Islet of Langerhans (tissue), 1 donor: ENCODE measurements at regions not wholly inside any gene's neighbourhood (a gene's known extent, or its start where the extent isn't known, plus 50 kb on each side); places are given as distances from the start of the nearest gene placed in this dataset.
"Not testable (repeated sequence)": the region's sequence is repeated elsewhere in the genome, so short reads cannot be mapped to it uniquely, and the experiment has no call there.

Source experiments
- FAIRE-seq: peaks from one replicate; lab custom pipeline; 2011; peaks lifted over from hg19 to GRCh38; lab: Jason Lieb, UNC

DNA sequence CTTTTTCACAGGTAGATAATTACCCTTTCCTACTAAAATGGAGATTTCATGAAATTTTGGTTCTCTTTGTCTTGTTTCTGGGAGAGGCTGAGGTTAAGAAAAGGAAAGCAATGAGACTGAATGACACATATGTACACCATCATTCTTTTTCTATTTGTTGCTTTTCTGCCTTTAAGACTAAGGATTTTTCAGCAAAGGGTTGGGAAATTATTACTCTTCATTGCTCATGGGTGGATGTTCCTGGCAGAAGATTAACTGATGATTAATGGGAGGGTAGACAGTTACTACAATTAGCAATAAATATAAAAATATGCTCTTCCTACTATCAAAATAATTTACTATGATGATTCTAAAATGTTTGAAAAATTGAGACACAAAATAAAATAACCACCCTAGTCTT, 316.5 kb upstream of the USP24 start:
- no peak for FAIRE-seq

DNA sequence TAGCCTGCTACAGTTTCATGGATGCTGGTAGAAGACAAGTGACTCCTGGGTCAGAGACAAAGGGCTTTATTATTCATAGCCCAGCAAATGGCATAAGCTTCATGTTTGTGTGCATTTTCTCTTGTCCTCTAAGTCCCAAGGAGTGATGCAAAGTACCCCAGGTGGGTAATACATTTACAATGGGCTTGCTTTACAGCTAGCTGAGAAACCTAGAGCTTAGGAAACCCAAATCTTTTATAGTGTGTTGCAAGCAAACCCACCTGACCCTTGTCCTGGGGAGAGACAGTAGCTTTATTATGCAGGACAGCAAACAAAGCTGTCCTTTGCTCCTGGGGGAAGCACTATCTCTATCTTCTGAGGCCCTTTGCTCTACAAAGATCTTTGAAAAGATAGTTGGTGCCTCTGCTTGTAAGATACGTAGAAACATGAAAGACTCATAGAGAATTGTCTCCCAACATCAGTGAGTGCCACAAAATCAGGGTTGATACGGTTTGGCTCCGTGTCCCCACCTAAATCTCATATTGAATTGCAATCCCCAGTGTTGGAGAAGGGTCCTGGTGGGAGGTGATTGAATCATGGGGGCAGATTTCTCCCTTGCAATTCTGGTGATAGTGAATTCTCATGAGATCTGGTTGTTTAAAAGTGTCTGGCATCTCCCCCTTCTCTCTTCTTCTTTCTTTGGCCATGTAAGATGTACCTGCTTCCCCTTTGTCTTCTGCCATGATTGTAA, 315.8 kb upstream of the USP24 start:
- FAIRE-seq, result no peak

DNA sequence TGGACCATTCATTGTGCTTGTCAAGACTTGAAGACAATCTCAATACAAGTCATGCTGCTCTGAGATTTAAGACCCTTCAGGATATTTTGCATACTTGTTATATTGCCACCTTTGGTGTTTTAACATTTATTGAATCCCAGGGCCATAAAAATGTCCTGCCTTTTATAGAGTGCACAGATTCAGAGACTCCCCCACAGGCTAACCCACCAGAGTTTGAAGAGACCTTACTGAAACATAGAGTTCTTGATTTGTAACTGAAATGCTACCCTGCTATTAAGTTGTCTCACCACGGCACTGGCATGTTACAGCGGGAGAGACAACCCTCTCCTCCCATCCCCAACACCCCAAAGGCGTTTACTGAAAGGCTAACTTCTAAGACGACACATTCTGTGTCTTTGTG, 313.9 kb upstream of the USP24 start:
- FAIRE-seq, result no peak

DNA sequence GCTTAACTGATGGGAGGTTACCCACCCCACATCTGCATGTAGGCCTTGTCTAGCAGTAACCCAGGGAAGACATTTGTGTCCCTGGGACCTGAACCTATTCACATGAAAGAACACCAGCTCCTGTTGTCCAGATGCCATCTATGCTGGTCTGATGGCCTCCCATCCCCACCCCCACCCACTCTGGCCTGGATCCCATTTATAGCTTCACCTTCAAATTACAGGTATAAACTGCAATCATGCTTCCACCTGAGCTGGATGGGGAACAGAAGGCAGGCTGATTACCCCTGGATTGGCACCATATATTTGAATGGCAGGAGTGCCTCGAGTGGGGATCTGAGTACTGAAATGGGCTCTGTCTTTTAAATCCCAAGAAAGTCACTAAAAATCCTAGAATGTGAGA, 312.7 kb upstream of the USP24 start:
- no peak for FAIRE-seq

DNA sequence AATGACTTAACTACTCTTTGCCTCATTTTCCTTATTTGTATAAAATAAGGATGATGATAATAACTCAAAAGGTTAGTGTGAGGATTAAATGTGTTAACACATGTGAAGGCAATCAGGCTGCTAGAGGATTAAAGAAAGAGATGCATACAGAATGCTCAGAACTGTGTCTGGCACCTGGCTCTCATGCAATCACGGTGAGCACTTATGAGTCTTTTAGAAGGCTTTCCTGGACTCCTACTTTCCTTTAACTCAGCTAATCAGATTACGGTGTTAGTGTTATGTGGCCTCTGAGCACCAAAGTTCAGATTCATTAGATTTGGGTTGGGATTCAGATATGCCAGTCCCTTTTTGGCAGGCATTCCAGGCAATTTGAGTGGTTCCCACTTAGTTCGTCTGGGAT, 311.6 kb upstream of the USP24 start:
- FAIRE-seq, result no peak

DNA sequence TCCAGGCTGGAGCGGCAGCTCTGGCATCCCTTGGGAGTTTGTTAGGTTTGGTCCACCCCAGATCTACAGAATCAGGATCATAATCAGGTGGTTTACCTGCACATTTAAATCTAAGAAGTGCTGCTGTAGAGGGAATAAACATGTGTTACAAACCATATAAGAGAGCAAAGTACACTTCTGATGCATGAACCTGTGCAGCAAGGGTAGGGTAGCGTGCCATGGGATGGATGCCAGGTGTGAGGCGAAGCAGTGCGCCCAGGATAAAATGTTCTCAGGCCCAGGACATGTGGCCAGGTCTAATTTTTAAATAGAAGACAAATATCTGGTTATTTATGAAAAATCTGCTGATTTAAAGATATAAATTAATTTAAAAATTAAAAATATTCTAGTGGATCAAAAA, 308.8 kb upstream of the USP24 start:
- no peak for FAIRE-seq

DNA sequence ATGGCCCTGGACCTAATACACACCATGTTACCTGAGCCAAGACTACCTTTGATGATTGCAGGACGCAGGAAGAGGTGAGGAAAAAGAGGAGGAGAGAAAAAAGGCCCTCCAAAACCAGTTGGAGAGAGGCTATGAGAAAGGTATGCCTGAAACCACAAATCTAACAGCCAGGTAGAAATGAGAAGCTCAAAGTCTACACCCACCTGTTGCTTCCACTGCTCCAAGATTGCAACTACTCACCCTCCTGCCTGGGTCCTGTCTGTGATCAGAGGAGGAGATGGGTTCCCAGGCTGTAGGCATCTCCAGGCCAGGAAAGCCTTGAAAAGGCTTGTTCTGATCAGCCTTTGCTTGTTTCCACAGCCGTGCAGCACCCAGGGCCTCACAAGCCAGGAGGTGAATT, 307.8 kb upstream of the USP24 start:
- FAIRE-seq, result no peak

DNA sequence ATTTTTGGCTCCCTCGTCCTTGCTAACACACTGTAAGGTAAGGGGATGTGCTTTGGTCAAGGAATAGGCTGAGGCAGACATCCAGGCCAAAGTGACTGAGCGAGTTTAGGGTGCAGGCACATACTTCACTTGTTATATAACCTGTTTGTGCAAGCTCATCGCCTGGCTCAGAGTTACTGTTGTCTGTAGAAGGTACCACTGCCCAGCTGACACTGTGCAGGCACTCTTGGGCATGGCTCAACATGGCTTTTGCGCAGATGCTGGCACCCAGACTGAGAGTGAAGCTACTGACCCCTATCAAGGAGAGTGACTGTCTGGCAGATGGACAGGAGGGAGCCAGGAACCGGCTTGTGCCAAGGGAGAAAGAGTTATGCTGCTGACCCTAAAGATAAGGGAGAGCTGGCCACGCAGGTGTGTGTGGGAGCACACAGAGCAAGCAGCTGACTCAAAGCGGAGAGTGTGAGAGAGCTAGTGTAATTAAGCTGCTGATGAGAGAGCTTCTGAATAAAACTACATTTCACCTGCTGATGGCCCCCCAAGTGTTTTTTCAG, 307.3 kb upstream of the USP24 start:
- FAIRE-seq, result no peak

DNA sequence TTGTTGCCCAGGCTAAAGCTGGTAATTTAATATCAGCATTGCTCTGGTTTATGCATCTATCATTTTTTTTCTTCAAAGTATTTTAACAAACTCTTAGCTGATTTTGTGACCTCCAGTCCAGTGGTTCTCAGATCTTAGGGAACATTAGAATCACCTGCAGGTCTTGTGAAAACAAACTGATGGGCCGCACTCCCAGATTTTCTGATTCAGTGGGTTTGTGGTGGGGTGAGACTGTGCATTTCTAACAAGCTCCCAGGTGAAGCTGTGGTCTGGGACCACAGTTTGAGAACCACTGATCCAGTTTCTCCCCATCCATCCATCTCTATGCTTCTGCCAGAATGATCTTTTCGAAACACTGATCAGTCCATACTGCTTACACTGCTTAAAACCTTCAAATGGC, 305.7 kb upstream of the USP24 start:
- no peak for FAIRE-seq

DNA sequence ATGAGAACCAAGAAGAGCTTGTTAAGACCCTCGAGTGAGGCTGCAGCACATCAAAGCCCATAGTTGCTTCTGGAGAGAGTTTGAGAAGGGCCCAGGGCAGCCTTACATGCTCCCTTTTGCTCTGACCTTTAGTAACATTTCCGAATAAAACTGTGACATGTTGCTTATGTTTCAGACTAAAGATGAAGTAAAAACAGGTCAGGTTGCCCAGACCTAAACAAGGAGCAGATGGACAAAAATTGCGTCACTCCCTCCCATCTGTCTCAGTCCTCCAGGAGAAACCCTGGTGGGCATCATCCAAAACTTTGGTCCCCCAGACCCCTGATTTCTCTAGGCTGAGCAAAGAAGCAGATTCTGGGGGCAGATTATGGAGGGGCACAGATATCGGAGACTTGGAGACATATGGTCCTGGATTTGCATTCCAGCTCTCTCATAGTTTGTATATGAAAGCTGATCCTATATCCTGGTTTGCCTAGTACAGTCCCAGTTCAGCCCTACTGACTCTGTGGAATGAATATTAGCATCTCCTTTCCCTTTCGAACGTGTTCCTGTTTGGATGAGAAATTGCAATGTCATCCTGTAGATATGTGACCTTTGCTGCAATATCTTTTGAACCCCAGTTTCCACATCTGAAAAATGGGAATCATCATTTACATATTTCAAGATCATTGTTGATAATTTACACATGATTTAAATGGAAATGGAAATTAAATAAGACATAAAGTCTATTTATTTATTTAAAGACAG, 304.9 kb upstream of the USP24 start:
- no peak for FAIRE-seq

DNA sequence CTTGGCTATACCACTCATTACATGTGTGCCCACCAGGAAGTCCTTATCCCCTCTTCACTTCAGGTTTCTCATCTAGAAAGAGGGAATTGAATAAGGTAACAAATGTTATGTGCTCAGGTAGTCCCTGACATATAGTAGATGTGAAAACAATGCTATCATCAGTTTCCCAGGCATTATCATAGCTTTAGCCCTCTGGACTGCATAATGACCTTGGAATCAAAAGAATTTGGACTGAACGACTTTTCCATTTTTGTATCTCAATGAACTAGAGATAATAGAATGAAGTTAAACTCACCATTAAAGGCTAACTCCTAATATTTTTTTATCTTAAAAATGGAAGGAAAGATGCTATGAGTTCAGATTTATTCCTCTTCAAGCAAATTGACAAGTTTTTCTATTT, 304.1 kb upstream of the USP24 start:
- no peak for FAIRE-seq

DNA sequence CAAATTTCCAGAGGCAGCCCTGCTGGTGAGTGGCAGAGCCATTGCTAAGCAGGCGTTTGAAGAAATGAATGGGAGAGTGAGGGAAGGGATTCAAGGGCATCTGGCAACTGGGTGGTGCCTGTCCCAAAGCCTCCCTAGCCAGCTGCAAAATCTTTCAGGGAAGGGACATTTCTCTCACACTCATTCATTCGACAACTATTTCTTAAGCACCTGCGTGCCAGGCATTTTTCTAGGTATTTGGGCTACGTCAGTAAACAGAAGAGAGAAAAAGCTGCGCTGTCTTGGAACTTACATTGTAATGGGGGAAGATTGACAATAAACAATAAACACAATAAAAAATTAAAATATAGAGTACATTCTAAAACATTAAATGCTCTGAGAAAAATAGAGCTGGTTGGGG, 301.9 kb upstream of the USP24 start:
- no peak for FAIRE-seq

DNA sequence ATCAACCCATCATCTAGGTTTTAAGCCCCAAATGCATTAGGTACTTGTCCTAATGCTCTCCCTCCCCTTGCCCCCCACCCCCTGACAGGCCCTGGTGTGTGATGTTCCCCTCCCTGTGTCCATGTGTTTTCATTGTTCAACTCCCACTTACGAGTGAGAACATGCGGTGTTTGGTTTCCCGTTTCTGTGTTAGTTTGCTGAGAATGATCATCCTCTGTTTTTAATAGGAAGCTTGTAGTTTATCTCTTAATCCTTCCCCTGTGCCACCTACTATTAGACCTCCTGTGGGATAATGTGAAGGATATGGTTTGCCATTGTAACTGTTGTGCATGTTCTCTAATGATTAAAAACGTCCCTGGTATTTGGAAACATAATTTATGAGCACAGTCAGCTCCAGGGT, 299.4 kb upstream of the USP24 start:
- FAIRE-seq, result not testable (repeated sequence)

DNA sequence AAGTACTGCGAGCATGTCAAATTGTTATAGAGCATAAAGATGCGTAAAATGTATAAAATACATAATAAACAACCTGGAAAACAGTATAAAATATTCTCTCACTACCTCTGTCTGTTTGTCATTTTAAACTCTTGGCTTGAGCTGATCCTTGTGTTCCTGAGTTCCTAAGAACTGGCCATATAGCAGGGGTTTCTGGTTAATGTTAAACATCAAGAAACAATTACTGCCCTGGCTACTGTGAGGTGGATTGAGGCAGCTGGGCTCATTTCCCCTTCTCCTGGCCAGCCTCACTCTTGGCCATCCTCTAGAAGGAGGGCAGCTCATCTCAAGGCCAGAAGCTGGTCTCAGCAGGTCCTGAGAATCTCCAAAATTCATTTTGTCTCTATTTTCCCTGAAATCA, 297.3 kb upstream of the USP24 start:
- no peak for FAIRE-seq

DNA sequence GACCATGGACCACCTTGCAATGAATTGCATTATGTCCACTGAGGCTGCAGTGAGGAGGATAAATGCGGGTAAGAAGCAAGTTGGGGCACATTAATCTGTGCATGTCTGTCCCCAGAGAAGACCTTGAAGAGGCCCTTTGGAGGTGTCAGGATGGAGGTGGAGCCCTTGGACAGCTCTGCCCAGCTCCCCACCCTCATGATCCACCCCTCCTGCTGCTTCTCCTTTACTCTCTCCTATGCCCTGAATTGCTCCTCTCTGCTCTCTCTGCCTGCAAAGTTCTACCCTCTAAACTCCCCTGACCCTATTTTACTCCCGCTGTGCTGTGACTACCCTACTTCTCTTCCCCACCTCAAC, 292.4 kb upstream of the USP24 start:
- FAIRE-seq, result no peak

DNA sequence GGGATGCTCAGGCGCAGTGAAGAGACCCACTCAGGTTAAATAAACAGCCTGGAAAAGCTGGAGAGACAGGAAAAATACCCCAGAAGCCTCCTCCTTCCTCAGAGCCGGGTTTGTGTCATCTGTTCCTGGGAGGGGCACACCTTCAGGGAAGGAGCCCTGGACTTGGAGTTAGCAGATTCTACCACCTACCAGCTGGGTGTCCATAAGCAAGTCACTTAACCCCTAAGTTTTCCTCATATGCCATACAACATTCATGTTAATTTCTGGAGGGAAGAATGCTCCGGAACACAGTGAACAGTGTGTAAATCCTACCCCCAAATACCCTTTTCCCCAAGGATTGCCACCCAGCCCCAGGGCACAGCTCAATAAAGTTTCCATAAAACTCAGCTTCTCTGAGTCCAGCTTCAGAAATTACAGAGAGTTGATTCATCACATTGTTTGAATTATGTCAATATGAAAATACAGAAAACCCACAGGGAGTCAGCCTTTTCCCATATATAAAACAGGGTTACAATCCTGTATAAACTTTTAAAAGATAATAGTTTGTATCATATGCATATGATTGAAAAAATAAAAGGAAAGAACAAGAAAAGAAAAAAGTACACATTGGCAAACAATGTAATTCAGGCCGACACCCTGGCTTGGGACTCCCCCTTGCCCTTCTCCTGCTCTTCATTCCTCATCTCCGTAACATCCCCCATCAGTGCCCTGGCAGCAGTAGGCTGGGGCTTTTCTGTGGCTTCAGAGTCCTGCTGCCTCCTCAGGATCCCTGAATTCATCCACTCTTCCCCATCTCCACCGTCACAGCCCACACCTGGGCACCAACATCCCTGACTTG, 291.8 kb upstream of the USP24 start:
- FAIRE-seq, result no peak

DNA sequence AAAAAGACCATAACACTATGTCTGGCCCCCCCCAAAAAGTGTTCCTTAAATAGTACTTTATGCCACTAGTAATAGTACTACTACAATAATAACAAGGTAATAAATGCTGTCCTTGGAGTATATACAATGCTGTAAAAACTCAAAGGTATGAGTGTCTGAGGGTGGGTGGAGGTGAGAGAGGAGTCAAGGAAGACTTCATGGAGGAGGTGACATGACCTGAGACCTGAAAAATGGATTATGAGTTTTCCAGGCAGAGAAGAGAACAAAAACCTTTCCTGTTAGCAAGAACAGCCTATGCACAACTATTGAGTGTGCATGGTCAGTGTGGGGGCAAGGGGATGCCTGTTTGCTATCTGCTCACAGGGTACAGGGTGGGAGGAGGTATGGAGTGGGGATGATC, 290.2 kb upstream of the USP24 start:
- FAIRE-seq, result no peak

DNA sequence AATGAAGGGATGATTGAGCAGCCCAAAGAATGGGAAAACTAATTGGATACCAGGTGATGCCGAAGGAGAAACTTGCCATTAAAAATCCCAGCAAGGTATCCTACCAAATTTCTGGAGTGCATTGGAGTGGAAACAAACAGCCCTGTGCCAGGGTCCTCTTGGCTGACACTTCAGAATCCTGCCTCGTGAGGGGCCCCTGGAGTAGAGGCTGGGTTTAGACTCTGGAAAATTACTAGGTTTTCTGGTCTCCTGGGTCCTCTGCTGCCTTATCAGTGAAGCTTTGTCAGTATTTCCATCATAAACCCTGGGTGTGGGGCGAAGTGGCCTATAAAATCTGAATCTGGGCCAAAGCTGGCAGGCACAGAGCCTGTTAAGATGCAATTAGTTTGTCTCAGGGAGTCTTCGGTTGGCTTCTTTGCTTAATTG, 289.2 kb upstream of the USP24 start:
- FAIRE-seq, result no peak

DNA sequence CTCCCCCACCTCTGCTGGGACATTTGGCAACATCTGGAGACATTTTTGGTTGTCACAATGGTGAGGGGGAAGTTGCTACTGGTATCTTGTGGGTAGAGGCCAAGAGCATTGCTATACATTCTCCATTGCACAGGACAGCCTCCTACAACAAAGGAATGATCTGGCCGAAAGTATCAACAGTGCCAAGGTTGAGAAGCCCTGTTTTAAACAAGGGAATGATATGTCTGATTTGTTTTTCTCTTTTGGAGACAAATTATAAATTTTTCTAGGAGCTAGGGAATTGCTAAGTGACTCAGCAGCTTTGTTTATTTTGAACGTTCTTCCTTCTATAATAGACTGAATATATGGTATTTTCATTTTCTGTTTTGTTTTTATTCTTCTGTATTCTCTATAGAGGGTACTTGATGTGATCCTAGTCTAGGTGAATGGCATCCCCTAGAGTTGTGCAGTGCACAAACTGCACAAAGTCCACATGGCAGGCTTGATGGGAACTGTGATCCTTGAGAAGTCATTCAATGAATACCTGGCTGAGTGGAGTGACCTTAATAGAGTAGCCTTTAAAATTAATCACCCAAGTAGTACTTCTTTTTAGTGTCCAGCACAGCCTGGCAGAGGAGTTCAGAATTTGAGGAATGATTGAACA, 288.6 kb upstream of the USP24 start:
- FAIRE-seq, result no peak

DNA sequence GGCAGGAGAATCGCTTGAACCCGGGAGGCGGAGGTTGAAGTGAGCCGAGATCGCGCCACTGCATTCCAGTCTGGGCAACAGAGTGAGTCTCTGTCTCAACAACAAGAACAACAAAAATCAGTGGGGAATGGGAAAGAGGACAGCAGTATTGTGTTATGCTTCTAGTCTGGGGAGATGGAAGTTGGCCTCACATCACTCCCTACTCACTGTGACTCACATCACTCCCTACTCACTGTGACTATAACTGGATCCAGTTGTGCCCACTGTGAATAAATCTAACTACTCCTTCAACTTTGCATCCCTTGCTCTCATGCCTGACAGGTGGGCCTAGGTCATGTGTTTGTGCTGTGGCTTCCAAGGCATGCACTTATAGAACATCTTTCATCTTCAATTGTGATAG, 285.4 kb upstream of the USP24 start:
- FAIRE-seq, result no peak

DNA sequence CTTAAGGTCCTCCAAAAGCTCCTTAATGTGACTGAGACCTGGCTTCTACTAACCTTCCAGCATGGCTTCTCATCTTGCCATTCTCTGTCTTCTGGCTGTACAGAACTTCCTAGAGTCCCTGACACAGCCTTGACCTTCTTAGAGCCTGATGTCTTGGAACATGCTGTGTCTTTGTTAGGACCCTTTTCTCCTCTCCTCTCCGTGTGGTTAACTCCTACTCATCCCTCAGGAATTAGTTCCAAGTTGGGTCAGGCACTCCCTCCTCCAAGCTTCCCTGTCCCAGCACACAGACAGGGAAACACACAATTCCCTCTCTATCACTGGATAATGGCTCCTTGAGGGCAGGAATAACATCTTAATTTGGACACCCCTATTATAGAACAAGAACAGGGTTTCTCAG, 275.4 kb upstream of the USP24 start:
- no peak for FAIRE-seq

DNA sequence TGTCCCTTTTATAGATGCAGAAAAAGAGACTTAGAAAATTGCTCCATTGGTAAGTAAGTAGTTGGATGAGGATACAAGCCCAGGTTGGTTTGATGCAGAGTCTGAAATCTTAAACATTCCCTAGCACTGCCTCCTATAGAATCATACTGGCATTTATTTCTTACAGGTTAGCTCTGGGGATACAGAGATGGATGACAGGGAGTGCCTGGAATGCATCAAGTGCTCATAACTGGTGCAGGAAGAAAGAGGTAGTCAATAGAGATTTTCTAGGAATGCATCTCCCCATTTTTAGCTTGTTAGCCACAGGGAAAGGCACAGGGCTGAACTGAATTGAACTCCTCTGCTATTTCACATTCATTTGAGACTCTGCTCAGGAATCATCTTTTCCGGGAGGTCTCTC, 269.0 kb upstream of the USP24 start:
- FAIRE-seq, result no peak

DNA sequence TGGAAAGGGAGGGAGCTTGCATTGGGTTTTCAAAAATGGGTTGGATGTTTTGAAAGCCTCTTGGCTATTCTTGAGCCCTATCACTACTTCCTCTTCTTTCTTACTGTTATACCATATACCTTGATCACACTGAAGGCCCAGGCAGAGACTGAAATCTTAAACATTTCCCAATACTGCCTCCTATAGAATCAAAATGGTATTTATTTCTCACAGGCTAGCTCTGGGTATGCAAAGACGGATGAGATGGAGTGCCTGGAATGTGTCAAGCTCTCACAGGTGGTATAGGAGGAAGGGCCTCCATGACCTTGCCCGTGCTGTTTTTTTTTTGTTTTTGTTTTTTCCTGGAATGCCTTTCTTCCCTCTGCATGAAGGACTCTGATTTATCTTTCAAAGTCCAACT, 268.4 kb upstream of the USP24 start:
- no peak for FAIRE-seq
